Sciatic nerve (tissue), 2 donors: ENCODE measurements at regions not wholly inside any gene's neighbourhood (a gene's known extent, or its start where the extent isn't known, plus 50 kb on each side); places are given as distances from the start of the nearest gene placed in this dataset.

Experiments
- ATAC-seq: fragments of 200-7000 bp; cut with Tn5 transposase; one replicate; pipeline ENCODE4 v1.9.1; 2020; ENCODE audit warnings: mild to moderate bottlenecking, moderate library complexity
- DNase-seq: peaks from one replicate; pipeline ENCODE4 v3.0.0-alpha.2; 2020; ENCODE audit warnings: low spot score
- intact Hi-C: fragments of 100-400 bp; cut with DNase I; formaldehyde crosslinking; loops from one replicate; pipeline ENCODE4 v1.14.2; 2022
- donor health status: DM: no; HTN: no; CAD: no.
- donor health status: DM: no; HTN: no; CAD: no.

DNA sequence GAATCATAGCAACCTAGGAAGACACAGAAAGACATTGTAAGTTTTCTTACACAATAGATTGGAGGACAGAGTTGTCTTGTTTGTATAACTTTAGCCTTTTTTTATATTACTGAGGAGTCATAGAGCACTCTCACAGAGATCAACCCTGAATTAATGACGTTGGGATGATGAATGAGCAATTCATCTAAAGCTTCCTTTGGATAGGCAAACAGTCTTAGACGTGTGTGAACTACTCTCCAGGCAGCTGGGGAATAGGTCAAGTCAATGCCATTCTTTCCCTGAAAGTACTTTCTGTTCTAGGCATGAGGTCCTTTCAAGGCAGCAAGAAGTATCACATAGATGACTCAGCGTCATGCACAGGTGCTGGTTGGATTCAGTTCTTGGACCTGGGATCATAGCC, 369.1 kb upstream of the NOVA1 start:
- ATAC-seq: peak; percentile 94
- DNase-seq: no peak
- intact Hi-C loops: no loop called here

DNA sequence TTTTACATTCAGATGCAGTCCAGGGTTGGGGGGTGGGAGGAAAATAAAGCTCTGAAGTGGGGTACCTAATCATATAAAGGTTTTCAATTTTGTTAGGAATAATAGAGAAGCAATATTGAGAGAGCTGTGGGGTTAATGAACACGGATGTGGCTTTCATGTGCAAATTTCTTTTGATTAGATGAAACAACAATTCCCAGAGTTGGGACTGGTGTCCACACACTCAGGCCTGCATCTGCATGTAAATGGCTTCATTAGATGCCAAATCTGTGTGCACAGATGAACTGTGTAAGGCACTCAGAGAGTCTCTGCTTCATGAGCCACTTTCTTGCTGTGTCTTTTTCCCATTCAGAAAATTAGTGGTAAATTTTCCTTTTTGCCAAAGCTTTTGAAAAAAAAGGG, 377.1 kb upstream of the NOVA1 start:
- ATAC-seq (no peak), DNase-seq (no peak)
- intact Hi-C loops: no loop called here

DNA sequence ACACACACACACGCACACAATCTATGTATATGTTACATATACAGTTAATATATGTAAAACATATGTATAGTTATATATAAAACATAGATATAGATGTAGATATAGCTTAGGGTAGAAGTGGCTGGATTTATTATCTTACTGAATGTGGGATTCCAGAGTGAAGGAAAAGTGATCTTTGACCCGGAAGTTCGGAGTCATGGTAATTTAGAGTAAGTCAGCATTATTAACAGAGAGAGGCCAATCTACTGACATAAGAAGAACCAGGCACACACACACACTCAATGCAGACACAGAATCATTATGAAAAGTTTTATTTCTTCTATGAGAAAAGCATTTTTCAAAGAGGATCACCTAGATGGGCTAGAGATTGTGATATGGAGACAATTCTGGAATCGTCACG, 384.2 kb upstream of the NOVA1 start:
- DNase-seq (no peak), ATAC-seq (no peak)
- intact Hi-C loops: no loop called here

DNA sequence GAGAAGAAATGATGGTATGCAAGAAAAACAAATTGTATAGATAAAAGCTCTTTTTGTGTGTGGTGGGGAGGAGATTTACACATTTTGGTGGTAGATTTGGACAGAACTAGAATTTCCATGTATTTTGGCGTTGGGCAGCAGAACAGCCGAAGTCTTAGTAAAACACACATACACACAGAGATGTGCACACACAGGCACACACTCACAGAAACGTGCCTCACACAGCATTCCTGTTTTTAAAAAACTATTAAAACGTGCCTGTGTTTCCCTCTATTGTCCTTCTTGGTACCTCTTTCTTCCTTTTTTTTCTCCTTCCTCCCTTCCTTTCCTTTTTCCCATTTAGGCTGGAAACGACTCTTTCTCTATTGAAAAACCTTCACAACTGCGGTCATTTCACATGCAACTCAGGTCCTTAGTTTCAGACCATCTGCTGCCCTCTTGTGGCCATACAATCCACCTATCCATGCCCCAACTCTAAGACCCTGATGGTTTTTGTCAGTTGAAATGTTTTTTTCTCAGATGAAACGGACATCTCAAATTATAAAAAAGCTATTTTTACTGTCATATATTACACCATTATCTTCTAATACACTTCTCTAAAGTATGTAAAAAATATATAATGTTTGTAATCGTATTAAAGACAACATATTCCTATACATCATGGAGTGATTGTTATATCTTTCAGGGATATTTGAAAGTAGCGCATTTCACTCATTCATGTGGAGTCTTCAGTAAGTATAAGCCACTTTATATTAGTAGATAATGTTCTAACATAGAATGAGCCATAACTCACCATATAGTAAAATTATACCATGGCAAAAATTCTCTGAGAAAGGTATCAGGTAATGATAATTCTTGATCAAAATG, 386.7 kb upstream of the NOVA1 start:
- DNase-seq: peak; percentile 88
- intact Hi-C loops: no loop called here
- peak; percentile 94 for ATAC-seq

DNA sequence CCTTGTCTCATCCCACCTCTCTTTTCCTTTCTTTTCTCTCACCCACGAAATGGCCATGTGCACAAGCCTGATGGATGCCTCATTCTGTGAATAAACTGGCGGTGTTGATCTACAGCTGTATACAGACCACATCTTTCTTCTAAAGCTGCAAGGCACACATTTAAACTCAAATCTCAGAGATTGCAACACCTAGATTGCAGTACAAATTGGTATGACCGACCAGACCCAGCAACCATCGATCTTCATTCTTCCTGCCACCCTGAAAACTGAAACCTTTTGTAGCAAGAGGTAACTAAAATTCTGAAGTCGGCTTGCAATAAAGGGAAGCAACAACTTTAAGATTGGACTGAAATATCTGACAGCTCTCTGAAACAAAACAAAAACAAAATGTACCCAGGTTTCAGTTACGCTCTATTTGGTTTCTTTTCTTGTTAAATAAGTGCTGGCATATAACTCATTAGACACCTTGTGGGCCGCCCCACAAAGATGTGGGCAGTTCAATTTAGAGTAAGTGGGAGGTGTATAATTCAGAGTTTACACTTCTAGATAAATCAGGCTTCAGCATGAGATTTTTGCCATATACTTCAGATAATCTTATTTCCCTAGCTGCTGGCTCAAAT, 390.0 kb upstream of the NOVA1 start:
- DNase-seq: no peak
- intact Hi-C loops: no loop called here
- no peak for ATAC-seq

- DNase-seq (no peak), ATAC-seq (no peak)
- intact Hi-C loops: no loop called here
Measured at GRCh38 chr14:26990946-26991345, 393.1 kb upstream of the NOVA1 start.

DNA sequence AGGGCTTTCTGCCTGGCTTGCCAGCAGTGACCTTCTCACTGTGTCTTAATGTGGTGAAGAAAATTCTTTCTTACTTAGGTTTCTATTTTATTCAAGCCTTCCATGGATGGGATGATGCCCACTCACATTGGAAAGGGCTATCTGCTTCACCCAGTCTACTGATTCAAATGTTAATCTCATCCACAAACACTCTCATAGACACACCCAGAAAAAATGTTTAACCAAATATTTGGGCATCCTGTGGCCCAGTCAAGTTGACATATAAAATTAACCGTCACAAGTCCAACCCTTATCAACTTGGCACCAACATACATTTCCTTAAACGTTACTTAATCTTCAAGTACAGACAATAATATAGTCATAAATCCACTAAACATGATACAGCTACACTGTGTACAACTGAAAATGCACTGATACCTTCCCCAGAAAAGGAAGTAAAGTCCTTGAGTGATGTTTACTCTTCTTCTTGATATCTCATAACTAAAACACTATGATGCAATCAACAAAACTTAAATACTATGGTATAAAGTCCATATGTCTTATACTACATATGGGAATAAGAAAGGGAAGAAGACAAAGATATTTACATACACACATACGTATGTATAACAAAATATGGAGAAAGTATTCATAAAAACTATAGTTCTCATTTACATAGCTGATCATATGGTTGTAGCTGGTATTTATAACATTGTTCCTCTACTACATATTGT, 394.7 kb upstream of the NOVA1 start:
- no peak for DNase-seq
- ATAC-seq: no peak
- intact Hi-C loops: no loop called here

DNA sequence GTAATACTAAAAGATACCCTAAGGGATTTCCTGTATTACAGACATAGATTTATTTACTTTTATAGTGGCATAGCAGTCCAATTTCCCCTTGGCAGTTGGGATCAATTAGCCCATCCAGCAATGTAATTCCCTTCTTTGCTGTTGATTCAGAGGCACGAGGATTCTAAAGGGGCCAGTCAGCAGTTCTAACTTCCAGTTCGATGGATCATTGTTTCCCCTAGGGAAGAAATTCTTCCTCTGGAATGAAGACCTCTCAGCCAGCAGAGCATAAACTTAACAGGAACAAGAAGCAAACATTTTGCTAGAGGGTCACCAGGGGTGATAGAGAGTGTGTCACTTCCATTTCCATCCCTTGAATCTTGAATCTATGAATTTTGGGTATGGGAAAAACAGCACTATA, 395.7 kb upstream of the NOVA1 start:
- DNase-seq (no peak), ATAC-seq (no peak)
- intact Hi-C loops: no loop called here

DNA sequence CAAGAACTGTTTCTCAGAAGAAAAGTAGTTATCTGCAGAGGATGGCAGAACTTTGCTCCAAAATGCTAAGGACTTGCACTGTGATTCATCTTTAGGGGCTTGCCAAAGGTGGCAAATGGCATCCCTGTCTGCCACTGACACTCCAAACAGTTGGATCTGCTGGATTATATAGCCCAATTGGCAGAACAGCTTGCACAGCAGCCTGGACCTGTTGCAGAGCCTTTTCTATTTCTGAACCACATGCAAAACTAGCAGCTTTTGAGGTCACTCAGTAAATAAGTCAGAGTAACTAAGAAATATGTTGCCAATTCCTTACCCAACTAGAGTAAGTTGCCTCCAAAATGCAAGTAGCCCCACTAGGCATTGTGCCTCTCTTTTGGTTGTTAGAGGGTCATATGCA, 397.5 kb upstream of the NOVA1 start:
- ATAC-seq (no peak), DNase-seq (no peak)
- intact Hi-C loops: no loop called here

- DNase-seq (no peak), ATAC-seq (no peak)
- intact Hi-C loops: no loop called here
Measured at GRCh38 chr14:26996246-26996645, 398.4 kb upstream of the NOVA1 start.

DNA sequence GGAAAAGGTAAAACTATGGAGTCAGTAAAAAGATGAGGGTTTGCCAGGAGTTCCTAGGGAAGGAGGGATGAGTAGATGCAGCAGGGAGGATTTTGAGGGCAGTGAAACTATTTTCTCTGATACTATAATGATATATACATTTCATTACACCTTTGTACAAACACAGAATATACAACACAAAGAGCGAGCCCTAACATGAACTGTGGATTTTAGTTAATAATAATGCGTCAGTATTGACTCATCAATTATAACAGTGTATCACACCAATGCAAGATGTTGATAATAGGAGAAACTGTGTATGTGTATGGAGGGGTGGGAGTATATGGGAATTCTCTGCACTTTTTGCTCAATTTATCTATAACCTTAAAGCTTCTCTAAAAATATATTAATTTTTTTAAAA, 404.3 kb upstream of the NOVA1 start:
- DNase-seq: no peak
- ATAC-seq: no peak
- intact Hi-C loops: no loop called here

GRCh38 chr14:27006570-27006969, 408.7 kb upstream of the NOVA1 start:
- ATAC-seq (peak; percentile 55), DNase-seq (no peak)
- intact Hi-C loops: no loop called here

GRCh38 chr14:27008187-27008586, 410.4 kb upstream of the NOVA1 start:
- intact Hi-C loops: no loop called here
- DNase-seq (no peak), ATAC-seq (no peak)

DNA sequence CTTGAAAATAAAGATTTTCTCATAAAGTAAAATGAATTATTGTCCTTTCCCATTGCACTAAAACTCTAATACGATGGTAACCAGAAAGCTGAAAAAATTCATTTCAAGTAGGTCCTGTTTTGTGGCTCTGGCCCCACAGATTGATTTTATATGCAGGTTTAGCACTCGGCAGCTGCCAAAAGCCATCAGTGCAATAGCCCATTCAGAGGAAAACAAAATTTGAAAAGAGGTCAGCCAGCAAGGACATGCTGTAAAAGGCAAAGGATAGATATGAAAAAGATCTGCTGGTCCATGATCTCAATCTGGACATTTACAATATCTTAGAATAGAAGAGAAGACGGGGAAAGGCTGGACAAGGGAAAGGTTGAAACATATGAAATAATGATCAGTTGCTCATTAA, 414.8 kb upstream of the NOVA1 start:
- ATAC-seq (no peak), DNase-seq (no peak)
- intact Hi-C loops: no loop called here

- intact Hi-C loops: no loop called here
- no peak for ATAC-seq
- DNase-seq: no peak
Measured at GRCh38 chr14:27013678-27014077, 415.8 kb upstream of the NOVA1 start.

DNA sequence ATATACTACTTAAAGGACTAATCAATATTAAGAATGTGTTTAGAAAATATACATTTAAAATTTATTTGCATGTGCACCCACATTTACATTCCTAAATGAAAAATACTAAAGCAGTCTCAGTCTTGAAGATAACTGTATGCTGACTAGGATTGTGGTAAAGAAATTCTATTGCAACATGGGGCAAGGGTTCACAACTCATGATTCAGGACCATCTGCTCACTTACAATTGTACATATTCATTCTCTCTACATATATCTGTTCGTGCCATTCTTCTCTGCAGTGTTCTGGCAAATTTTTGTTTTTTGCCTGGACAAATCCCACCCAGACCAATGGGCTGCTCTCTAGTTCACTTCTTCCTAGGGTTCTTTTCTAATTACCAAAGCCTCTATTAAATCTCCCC, 417.2 kb upstream of the NOVA1 start:
- no peak for DNase-seq
- no peak for ATAC-seq
- intact Hi-C loops: no loop called here

DNA sequence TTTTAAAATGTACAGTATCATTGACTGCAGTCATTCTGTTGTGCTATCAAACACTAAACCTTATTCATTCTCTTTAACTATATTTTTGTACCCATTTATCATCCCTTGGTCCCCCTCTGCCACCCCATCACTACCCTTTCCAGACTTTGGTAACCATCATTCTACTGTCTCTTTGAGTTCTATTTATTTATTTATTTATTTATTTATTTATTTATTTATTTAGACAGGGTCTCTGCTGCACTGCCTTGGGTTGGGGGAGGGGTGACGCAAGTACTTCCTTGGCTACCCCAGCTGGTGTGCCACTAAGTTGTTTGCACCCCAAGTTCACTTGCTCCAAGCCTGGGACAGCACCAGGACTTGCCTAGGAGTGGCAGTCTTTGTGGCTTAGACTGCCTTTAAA, 427.8 kb upstream of the NOVA1 start:
- DNase-seq (no peak), ATAC-seq (no peak)
- intact Hi-C loops: no loop called here

GRCh38 chr14:27026097-27026496, 428.3 kb upstream of the NOVA1 start:
- ATAC-seq (no peak), DNase-seq (no peak)
- intact Hi-C loops: no loop called here

DNA sequence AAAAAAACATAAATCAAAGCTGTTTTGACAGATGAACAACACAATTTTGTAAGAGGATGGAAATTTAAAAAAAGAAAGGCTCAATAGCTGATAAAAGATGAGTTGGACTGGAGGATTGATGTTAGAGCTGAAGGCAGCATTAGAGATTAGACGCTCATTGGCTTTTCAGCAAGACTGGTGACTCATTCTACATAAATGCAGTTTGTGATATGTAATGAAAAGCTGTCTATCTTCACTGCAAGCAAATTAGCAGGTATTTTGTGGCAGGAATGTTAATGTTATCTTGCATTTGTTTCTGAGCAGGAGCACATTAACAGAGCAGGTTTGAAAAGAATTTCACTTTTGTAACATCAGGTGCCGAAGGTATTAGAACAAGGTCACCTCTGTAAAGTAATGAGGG, 442.7 kb upstream of the NOVA1 start:
- ATAC-seq (no peak), DNase-seq (no peak)
- intact Hi-C loops: no loop called here

DNA sequence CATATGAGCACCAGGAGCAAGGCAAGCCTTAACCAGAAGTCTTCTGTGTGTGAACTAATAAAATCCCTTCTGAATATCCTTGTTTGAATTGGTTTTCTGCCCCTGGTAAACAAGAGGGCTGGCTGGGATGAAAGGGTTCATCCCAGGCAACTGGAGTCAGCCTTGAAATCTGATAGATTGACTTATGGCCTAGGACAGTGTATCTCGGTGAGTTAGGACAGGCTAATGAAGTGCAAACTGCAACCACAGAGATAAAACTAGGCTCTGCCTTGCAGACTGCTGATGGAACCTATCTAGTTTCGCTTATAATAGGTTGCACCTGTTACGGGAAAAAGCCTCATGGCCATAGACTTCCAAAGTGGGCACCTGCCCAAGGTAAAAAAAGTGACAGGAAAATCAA, 451.9 kb upstream of the NOVA1 start:
- intact Hi-C loops: no loop called here
- ATAC-seq (no peak), DNase-seq (no peak)
